Germinal center (tissue), 1 donor: ENCODE measurements at regions not wholly inside any gene's neighbourhood (a gene's known extent, or its start where the extent isn't known, plus 50 kb on each side); places are given as distances from the start of the nearest gene placed in this dataset.
A peak's percentile ranks its signal among the peaks of the same experiment; 100 is the strongest.

Source experiments
- DNase-seq: peaks from one replicate; pipeline ENCODE4 v3.0.0; 2012; ENCODE audit warnings: mixed read lengths, low spot score

DNA sequence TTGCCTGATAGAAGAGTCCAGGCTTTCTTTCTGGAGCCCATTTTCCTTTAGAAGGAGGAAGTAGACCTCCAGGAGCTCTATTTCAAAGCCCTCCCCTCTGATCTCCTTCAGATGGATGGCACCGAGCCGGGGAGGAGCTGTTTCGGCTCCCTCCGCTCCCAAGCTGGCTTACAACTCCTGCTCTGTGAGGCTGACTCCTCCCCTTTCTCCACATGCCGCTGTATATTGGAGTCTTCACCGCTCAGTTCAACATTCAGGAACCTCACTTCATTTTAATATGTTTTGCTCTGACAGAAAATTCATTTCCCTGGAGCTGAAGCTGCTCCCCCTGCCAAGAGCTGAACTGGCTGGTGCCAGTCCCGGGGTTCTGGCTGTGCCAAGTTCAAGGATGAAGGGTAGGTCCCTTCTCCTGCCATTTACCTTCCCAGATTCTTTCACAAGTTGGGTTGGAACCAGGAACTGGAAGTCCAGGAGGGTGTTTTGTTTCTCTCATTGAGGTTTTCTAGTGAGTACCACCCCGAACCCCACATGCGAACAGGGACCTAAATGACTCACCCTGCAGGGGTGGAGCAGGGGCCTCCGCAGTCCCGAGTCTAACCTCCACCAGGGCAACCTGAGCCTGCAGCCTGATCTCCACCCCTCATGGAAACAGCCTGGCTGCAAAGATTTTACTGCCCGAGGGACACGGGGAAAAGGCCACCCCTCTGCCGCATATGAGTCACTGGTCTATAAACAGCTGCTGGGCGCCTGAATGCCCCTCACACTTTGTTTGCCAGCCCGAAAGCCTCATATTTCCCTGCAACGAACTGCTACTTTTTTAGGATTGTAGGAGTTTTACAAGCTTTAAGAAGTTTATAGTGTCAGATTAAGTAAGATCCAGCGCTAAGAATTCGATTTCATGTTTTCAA lies 68.6 kb upstream of the FOXA2 start:
- DNase-seq = no peak

DNA sequence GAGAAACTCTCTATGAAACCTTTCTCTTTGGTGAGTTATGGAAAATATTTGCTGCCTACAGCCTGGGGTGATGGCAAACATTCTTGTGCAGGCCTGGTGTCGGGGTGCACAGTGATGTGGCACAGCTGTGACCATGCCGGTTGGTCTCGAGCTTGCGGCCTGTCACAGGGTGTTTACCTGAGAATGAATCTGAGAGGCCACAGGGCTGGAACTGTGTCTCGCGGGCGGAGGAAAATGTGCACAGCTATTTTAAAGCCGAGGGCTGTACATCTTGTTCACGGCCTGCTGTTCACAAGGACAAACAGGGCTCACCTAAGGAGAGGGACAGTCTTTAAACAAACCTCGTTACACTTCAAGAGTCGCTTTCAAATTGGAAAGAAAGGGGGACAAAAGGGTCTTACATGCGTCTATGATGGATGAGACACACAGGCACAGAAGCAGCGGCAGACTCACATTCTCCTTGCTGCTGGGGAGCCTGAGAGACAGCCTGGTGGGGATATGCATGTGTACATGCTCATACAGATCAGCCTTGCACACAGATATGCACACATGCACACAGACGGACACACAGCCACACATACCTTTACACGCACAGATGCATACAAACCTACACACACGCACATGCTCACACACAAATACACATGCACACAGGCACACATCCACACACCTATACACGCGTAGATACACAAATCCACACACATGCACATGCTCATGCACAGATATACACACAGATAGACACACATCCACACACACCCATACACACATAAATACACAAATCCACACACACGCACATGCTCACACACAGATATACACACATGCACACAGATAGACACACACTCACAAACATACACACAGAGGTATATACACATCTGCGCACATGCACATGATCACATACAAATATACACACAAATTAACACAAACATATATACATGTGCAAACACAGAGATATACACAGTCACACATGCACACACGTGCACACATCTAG lies 69.6 kb upstream of the FOXA2 start:
- no peak for DNase-seq

- no peak for DNase-seq
Measured at GRCh38 chr20:22663528-22664025, 79.2 kb upstream of the FOXA2 start.

GRCh38 chr20:22667198-22667597 lies 82.8 kb upstream of the FOXA2 start:
- no peak for DNase-seq

DNA sequence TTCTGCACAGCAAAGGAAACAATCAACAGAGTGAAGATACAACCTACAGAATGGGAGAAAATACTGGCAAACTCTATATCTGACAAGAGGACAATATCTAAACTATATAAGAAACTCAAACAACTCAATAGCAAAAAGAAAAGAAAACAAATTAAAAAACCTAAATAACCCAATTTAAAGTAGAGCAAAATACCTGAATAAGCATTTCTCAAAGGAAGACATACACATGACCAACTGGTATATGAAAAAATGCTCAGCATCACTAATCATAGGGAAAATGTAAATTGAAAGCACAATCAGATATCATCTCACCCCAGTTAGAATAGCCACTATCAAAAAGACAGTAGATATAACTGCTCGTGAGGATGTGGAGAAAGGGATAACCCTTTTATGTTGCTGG lies 87.8 kb upstream of the FOXA2 start:
- DNase-seq = no peak

DNA sequence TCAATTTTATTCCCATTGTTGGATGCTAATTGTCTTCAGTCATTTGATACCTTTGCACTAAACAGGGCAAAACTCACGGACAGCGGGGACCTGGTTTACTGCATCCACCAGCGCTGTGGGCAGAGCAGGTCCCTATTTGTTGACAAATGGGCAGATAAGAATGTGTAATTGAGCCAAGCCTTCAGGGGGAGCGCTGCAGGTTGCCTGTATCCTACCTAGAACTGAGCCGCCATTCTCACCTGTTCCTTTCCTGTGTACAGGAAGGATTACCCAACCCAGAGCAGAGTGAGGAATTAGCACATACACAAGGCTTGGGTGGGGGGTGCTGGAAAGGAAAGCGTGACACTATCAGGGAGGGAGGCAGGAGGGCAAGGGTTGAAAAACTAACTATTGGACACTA lies 89.1 kb upstream of the FOXA2 start:
- no peak for DNase-seq

- DNase-seq = no peak
Measured at GRCh38 chr20:22675341-22675740, 91.0 kb upstream of the FOXA2 start.

DNA sequence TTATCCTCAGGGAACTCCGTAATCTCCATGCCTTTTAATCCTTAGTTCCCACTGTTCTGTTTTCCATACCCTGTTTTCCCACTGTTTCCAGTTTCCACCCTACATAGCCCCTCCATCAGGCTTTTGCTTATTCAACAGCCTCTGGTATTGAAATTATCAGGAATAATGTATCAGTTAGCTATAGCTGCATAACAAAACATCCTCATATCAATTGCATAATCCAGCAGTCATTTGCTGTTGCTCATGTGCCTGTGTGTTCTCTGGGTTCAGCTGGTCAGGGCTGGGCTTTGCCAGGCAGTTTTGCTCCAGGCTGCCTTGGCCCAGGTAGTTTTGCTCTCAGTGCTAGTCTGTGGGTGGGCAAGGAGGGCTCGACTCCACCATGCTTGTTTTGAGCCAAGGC lies 94.3 kb upstream of the FOXA2 start:
- DNase-seq = no peak

DNA sequence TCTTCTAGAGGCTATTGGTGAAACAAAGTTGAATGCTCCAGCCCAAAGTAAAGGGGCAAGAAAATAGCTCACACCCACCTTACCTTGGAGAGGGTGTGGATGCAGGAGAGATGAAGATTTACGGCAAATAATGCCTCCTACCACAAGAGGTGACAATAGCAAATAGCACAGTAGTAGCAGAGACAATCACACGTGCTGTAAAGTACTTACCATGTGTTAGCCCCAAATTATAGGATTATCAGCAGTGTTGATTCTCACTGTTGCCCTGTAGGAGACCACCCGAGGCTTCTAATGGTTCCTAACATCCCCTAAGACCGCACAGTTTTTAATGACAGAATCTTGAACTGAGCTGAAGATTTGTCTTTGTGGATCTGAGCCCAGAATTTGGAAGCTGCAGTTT lies 94.8 kb upstream of the FOXA2 start:
- no peak for DNase-seq

- no peak for DNase-seq
Measured at GRCh38 chr20:22680031-22680740, 95.8 kb upstream of the FOXA2 start.

- DNase-seq = no peak
Measured at GRCh38 chr20:22681591-22682248, 97.3 kb upstream of the FOXA2 start.

DNA sequence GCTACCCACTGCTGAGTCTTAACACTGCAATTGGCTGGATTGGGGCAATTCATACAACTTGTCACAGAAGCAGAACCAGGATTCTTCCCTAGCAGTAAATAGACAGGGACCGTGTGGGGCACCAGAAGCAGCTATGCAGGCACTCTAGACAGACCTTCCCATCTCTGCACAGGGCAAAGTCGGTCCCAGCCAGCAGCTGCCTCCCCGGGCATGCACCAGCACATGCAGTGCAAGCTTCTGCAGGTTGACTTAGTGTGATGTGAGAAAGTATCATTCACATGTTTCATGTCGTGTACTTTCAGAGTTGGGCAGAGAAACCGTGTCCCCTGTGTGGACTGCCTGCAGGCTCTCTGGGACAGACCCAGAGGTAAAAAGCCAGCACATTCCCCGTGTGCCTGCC lies 98.0 kb upstream of the FOXA2 start:
- DNase-seq = no peak

- DNase-seq = peak; percentile 40
Measured at GRCh38 chr20:22684072-22684762, 99.8 kb upstream of the FOXA2 start.

- no peak for DNase-seq
Measured at GRCh38 chr20:22684763-22685443, 100.5 kb upstream of the FOXA2 start.

DNA sequence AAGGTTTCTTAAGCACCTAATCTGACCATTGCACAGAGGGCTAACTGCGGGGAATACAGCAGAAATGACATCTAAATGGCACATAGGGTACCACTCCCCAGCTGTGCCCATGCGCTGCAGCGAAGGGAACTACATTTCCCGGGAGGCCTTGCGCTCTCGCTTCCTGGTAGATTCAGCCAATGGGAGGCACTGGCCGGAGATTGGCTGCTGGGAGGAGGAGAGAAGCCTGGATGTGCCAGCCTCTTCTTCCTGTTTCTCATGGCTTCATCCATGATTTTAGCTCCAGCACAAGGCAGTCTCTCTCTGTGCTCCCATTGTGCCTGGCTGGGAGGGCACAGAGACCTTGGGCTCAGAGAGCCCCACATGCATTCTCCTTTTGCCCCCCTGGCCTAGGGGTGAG lies 101.7 kb upstream of the FOXA2 start:
- DNase-seq = no peak

GRCh38 chr20:22687676-22688349 lies 103.4 kb upstream of the FOXA2 start:
- DNase-seq = no peak

- no peak for DNase-seq
Measured at GRCh38 chr20:22688485-22688884, 104.1 kb upstream of the FOXA2 start.

DNA sequence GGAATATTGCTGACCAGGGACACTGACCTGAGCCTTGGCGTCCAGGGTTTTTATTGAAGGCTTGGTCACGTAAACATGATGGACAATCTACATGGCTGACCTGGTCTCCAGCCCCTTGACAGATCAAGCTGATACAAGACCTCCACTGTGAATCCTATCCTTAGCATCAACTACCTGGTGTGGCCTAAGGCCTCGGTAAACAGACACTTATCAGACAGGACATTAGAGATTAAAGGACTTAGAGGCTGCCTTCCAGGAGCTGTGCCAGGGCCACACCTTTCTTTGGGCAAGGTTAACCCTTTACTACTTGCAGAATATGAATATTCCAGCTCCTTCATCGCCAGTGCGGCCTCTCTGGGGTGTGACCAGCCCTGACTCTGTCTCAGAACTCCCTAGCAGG lies 104.9 kb upstream of the FOXA2 start:
- no peak for DNase-seq

GRCh38 chr20:22690000-22690399 lies 105.6 kb upstream of the FOXA2 start:
- DNase-seq = no peak
